ENCODE measurements at regions not wholly inside any gene's neighbourhood (a gene's known extent, or its start where the extent isn't known, plus 50 kb on each side); places are given as distances from the start of the nearest gene placed in this dataset.

- no peak for ATAC-seq
Measured at GRCh38 chr2:142218471-142218870, 87.7 kb upstream of the LRP1B start.

GRCh38 chr2:142217804-142218203 lies 87.0 kb upstream of the LRP1B start:
- no peak for ATAC-seq

- no peak for ATAC-seq
Measured at GRCh38 chr2:142200062-142200461, 69.2 kb upstream of the LRP1B start.

- ATAC-seq, result no peak
Measured at GRCh38 chr2:142199073-142199472, 68.3 kb upstream of the LRP1B start.

GRCh38 chr2:142190805-142191204 lies 60.0 kb upstream of the LRP1B start:
- ATAC-seq, result no peak

- ATAC-seq, result no peak
Measured at GRCh38 chr2:142189501-142189900, 58.7 kb upstream of the LRP1B start.

GRCh38 chr2:142188562-142188961 lies 57.7 kb upstream of the LRP1B start:
- no peak for ATAC-seq

- no peak for ATAC-seq
Measured at GRCh38 chr2:142180820-142181533, 50.2 kb upstream of the LRP1B start.
